Central memory CD4-positive, alpha-beta T cell (primary cell): ENCODE measurements at regions not wholly inside any gene's neighbourhood (a gene's known extent, or its start where the extent isn't known, plus 50 kb on each side); places are given as distances from the start of the nearest gene placed in this dataset.
A peak's percentile ranks its signal among the peaks of the same experiment; 100 is the strongest.

Experiments
- DNase-seq: peaks from one replicate; pipeline ENCODE4 v3.0.0; 2022

DNA sequence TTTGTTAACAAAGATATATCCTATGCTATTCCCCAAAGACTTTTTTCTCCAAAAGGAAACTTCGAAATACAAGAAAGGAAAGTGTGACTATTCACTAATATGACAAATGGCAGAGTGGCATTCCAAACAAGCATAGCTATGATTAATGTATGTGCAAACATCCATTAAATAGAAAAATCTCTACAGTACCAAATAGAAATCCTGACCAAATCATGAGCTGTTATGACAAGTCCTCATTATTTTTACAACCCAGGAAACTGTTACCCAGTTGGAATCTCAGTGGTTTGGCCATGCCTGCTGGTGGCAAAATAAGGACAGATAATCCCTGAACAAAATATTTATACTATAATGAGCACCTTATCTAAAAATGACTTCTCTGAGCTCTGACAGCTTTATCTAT, 202.1 kb downstream of the SEC23A start:
- no peak for DNase-seq

DNA sequence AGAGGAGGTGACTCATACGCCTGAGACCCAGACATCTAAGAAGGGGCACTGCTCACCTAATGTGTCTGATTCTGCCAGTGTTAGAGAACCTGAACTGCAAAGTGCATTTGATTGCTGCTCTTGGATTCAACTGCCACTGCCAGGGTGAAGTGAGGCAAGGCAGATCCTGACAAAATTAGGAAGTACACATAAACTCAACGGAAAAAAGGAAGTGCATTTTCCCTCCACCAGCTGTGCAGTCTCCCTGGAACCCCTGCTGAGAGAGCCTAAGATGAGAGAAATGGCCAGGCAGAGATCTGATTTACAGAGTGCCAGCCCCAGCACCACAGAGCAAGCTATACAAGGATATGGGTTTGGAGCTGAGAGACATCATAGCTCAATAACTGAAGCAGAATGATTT, 215.3 kb downstream of the SEC23A start:
- DNase-seq = no peak

DNA sequence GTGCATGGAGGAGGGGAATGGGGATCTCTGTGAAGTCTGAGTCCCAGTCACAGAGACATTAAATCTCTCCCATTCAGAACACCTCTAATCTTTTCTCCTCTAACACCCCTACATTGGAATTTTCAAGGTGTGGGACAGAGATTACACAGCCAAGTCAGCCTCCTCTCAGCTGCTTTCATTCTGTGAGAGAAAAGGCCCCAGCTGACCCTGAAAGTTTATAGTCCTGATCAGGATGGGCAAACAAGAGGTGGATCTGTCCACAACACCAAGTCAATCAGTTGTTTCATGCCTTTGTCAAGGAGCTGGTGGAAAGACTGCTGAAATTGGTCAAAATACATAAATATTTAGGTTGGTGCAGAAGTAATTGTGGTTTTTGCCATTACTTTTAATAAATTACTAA, 218.9 kb downstream of the SEC23A start:
- no peak for DNase-seq

DNA sequence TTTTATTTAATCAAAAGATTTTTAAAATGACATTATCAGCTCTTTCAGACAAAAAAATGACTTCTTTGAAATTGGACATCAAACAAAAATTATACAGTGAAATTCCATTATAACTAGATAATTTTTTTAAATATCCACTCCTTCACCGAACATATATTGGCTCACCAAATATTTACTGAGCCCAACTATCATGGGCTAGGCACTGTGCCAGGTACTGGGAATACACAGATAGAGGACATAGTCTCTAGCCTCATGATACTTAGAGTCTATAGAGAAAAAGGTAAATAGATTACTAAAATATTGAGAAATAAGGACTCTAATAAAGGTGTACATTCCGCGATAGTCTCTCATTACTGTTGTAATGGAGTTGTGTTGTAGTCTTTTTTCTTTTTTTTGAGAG, 219.9 kb downstream of the SEC23A start:
- DNase-seq = no peak

DNA sequence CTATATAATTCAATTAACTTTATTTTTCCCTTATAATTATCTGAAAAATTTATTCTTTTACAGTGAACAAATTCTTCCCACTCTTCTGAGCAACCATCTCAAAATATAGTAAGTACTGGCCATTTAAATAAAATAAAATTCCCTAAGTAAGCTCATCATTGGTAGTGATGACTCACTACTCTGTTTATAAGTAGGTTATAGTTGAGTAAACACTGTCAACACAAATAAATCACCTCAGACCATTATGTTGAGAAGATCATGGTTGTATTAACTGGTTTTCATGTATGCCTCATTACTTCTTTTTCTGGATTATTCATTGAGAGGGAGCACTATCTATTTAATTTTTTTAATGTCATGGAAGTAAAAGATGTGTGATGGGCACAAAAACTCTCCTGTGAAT, 220.5 kb downstream of the SEC23A start:
- DNase-seq = no peak

DNA sequence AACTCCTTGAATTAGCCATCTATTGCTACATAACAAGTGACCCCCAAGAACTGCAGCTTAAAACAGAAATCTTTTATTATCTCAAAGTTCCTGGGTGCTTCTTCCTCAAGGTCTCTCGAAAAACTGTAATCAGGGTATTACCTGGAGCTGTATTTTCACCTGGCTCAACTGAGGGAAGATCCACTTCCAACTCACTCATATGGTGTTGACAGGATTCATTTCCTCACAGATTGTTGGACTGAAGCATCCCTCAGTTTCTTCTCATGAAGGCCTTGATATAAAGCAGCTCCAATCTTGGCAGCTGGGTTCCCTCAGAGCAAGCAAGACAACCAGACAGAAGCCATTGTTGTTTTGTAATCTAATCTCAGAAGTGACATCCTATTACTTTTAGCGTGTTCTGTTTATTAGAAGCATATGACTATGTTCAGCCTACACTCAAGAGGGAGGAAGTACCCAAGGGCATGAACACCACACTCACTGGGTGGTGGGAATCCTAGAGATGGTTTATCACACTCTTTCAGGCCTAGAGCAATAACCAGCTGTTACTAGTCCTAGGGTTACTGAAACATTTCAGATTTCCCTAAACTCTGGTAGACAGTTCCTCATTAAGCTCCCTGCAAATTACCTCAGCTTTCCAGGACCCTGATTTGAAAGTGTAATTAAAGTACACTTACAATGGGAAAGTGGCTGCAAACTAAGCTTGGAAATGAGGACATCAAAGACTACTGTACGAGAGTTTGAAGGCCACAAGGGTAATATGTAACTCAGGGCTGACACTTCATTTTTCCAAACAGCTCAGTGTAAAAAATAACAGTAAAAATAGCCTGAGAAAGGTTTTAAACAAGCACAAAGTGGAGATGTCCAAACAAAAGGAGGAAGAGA, 222.2 kb downstream of the SEC23A start:
- no peak for DNase-seq

DNA sequence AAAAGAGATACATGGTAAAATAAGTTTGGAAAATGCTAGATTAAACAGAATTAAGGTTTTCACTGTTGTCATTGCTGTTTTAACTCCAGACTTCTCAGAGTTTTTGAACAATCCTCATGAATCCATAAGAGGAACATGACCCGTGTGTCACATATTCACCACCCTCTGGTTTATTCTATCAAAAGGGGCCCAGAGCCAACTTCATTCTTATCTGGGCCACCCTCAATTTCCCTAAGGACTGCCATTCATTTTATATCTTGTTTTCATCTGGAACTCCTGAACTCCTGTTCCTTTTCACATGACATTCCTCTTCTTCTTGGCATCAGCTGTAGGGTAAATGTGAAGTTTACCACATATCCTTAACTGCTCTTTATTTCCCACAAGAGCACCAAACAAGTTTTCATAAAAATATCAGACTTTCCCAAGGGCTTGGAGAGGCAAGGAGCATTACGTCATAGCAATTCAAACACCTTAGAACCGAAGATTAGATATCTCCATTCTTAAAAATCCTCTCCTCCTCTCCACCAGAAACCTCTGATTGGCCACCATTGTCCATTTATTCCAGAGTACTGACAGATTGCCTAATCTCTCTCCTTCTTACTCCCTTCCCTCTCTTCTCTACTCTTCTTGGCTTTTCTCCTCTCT, 225.2 kb downstream of the SEC23A start:
- no peak for DNase-seq

DNA sequence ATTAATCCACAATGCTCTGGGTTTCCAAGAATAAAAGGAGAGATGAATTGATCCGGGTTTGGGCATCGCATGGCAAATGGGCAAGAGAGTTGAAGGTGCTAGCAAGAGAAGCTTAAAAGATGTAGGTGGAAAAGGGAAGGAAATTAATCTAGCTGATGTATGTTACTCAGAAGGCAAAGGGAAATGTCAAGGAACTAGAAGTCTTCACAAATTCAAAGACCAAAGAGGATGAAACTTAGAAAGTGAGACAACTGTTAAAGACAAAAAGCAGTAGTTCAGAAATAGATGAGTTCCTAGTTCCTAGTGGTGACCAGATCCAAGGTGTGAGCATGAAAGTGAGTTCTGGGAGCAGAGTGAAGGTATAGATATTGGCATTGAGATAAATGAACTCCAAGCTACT, 228.3 kb downstream of the SEC23A start:
- DNase-seq = no peak

DNA sequence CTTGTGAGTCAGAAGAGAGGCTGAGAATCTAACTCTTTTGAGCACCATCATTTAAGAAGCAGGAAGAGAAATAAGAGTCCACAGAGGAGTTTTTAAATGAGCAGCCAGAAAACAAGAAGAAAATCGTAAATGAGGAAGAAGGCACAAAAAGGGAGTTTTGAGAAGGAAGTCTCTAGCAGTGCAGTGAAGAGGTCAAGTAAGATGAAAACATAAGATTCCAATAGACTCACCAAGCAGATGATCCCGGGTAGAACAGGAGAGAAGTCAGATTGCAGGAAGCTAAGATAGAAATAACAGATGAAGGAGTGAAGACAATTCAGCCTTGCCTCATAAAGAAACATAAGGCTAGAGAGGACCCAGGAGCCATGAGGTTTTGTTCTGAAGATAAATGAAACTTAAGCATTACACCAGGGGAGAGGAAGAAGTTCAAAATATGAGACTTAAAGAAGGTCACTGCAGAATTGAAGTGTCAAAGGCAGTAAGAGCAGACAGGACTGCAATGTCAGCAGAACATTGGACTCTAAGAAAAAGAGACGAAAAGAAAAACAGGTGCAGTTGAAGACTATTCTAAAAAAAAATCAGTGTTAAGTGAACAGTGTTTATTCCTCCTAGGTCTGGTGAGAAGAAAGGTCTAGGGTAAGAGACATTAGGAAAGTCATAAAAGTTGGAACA, 229.0 kb downstream of the SEC23A start:
- DNase-seq = no peak

DNA sequence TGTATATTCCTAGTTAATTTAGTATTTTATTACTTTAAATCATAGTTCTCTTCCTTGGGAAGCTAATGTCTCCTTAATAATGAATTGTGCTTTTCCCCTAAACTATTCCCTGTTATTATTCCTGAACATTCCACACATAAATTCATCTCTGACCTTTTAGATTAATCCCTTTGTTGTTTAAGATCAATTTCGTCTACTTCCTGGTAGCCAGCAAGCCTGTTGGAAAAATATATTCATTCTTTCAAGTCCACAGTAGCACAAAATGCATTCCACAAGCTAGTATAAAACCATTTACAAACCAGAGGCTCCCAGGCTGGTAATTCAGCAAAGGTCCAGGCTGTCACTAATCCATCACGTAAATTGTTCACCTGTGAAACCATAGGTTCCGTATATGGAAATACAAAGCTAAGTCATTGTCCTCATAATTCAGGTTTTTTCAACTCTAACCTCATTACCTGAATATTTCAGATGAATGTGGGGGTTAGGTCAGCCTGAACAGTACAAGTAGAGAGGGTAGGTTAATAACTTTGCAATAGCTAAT, 232.7 kb downstream of the SEC23A start:
- DNase-seq = no peak

DNA sequence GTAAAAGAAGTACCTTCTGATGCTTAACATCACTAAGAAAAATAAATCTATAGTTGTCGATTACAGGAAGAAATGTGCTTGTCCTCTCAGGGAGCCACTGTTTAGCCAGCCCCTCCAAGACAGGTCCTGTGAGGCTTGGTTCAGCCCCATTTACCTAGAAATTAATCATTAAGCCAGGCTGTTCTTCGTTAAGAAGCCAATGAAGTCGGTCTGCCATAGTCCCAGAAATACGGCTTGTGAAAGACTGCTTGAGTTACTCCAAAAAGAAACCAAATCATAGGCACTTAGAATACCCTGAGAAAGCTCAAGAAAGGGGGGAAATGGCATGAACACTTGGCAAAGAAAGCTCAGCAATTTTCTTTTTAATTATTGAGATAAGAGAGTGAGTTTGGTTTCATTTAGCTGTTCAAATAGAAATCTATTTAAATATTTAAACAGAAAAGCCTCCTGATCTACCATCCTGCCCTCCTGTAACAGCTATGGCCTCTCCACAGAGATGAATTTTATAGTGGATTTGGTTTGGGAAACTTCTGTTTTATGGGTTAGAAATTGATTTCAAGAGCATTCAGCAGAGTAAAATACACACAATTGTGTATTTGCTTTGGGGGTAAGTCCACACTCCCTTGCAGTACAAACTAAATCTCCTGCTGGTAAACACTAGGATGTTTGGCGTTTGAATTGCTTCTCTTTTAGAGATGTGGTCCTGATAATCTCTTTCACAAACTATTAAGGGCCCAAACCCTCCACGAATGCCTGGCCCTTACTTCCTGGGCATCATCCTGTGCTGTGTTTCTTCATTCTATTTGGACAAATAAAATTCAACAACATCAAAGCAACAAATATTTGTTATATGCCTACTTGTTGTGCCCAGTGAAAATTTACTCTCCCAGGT, 234.4 kb downstream of the SEC23A start:
- DNase-seq = no peak

DNA sequence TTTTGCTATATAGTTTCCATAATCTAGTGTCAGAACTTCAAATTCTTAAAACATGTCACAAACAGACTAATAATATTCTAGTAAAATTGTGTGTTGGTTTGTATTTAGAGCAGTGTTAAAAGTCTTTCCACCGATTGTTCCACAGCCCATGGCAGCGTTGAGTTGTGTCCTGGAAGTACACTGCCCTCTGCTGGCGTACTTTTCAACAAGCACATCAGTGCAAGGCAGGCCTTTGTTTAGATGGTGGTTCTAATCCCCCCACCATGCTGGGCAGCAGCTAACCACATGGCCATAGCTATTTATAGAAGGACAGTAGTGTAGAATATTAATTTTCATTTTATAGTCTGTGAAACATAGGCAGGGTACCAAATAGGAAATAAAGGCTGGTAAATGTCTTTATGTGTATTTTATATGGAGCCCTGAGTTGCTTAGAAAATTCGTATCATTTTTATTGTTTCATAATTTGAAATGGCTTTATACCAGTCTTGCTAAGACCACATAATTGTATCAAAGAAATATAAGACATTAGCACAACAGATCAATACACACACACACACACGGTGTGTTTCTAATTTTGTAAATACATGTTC, 235.4 kb downstream of the SEC23A start:
- peak; percentile 36 for DNase-seq

DNA sequence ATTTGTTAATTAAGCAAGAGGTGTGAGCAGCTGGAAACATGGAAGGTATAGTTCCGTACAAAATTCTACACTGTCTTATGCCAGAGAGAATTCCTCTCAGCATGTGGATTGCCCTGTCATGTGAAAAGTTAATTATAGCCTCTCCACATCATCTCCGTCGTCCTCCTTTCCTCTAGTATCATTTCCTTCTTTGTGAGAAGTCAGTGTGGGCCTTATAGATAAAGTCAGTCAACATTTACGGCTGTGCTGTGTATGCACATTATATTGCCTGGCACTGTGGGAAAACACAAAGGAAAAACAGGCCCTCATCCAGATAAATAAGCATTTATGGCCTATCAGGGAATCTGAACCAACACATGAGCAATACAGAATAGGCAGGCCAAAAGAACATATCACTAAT, 236.6 kb downstream of the SEC23A start:
- no peak for DNase-seq

DNA sequence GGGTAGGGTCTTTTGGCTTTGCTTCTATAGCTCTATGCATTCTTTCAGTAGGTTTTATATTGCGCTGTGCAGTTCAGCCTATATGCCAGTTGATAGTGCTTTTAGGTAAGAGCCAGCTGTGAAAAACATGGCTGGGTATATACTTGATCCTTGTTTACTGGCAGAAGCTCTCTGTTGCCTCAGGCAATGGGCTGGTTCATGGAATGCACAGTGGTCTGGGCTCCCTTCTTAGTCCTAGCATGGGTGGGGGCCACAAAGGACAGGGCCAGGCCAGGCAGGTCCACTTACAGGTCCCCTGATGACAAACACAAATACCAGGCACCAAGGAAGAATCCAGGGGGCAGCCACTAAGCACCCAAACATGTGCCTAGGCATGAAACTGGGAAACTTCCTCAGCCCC, 240.7 kb downstream of the SEC23A start:
- DNase-seq = no peak

DNA sequence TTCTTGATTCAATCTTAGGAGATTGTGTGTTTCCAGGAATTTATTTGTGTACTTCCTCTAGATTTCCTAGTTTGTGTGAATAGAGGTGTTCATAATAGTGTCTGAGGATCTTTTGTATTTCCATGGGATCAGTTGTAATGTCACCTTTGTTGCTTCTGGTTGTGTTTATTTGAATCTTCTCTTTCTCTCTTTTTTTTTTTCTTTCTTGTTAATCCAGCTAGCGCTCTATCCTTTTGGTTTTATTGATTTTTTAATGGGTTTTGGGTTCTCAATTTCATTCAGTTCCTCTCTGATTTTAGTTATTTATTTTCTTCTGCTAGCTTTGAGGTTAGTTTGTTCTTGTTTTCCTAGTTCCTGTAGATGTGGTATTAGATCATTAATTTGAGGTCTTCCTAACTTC, 242.5 kb downstream of the SEC23A start:
- DNase-seq = no peak

DNA sequence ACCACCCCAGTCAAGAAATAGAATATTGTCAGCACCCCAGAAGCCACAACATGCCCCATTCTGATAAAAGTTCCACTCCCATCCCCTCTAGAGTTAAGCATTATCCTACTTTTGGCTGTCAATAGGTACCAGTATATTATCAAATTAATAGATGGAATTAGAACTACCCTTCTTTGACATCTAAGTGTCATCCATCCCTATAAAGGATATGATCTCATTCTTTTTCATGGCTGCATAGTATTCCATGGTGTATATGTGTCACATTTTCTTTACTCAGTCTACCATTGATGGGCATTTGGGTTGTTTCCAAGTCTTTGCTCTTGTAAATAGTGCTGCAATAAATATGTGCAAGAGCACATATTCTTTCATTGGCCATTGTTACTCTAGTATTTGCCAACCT, 246.2 kb downstream of the SEC23A start:
- DNase-seq = no peak

DNA sequence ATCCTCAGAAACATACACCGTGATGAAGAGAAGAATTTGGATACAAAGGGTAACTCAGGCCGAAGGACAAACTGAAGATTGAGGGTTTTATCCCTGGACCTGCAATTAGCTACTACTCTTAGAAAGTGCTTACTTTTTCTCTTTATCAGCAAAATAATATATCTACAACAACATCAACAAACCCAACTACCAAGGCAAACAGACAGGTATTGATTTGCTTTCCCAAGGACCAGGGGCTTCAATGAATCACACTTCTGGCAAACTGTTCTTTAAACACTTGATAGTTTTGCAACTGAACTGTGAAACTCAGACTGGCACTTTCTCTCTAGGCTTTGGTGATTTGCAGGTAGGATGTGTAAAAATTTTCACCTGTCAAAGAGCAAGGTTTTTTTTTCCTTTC, 247.5 kb downstream of the SEC23A start:
- DNase-seq = no peak

DNA sequence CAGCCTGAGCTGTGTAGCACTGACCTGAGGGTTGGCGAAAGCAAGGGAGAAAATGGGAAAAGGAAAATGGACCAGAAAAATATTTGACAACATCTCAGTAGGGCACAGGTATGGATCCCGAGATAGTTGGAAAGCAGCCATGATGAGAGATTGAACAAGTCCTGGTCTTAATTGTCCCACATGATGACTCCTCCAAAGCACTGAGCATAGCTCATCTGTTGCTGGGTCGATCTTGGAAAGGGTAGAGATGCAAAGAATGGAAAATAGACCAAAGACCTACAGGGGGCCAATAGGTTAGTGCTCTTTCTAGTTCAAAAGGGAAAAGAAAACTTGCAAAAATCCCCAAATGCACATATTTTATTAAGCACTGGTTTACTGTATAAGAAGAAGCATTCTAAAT, 251.9 kb downstream of the SEC23A start:
- no peak for DNase-seq

DNA sequence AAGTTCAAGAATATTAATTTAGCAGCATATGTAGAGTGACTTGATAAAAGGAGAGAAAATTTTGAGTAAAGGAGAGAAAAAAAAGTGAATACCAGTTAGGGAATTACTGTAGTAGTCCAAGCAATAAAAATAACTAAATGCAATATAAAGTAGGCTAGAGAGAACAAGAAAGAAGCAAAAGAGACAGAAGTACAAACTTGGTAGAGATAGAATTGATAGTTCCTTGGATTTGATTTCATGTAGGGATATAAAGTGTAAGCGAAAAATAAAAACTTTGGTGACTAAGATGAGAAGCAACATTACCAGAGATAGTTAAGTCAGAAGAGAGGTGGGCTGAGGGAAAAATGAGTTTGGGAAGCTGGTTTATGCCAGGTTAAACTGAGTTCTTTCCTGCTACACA, 252.4 kb downstream of the SEC23A start:
- no peak for DNase-seq

DNA sequence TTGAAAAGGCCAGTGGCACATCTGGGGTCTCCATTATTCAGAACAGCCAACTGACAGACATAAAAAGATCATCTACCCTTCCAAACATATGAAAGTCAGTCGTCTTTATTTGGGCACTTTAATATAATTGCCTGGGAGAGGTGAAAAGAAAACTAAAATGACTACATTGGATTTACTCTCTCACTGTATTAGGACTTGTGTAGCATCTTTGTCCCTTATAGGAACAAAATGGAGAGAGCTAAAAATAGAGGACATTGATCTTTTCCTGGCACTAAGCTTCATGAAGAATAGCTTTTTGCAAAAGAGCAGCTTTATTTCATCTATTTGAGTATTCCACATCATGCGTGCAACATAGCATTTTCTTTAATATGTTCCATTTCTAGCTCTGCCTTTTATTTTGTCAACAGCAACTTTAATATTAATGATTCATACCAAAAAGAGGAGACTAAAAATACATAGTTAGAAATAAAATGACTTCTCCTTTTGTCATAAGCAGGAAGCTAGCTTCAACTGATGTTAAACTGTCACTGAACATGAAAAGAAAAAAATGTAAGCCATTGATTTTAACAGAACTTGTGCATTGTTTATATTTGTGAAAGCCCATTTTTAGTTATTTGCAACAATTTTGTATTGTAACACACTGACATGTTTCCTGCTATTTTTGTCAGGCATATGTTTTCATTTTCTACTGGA, 254.6 kb downstream of the SEC23A start:
- no peak for DNase-seq

DNA sequence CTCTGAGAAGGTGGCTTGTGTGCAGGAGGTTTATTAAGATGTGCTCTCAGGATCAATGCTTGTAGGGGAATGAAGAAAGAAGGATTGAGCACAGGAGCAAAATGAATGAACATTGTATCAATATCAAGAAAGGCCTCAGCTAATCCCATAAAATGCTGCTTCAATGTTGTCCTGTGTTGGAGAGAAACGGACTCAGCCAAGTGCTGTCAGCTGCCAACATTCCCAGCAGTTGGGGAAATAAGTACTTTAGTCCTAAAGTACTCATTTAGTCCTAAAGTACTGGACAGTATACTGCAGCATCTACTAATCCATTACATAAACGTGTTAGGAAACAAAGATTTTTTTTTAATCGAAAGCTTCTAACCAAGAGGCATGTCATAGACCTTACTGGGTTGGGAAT, 255.9 kb downstream of the SEC23A start:
- no peak for DNase-seq
